MM.1S (cell line): ENCODE measurements at regions not wholly inside any gene's neighbourhood (a gene's known extent, or its start where the extent isn't known, plus 50 kb on each side); places are given as distances from the start of the nearest gene placed in this dataset.
"Not testable (repeated sequence)": the region's sequence is repeated elsewhere in the genome, so short reads cannot be mapped to it uniquely, and the experiment has no call there.

Experiments
- DNase-seq: peaks from one replicate; pipeline ENCODE4 v3.0.0-alpha.2; 2015
- H2AFZ ChIP-seq: fragments of 300-600 bp; sonication (generic); 2 replicates; pipeline ENCODE4 v1.6.0; 2016; ENCODE audit warnings: antibody characterized with exemption, low read length
- H3F3A ChIP-seq: fragments of 300-600 bp; sonication (generic); 2 replicates; pipeline ENCODE4 v1.6.1; 2016; ENCODE audit warnings: mild to moderate bottlenecking, antibody characterized with exemption, low read length, moderate library complexity, mixed read lengths; ENCODE audit not compliant: insufficient read depth
- H3K27ac ChIP-seq: fragments of 300-600 bp; sonication (generic); 2 replicates; pipeline ENCODE4 v1.5.1; 2016; ENCODE audit warnings: mild to moderate bottlenecking, low read length
- H3K27me3 ChIP-seq: fragments of 300-600 bp; sonication (generic); replicated peaks from 2 replicates; pipeline ENCODE4 v1.6.0; 2016; ENCODE audit warnings: low read length; ENCODE audit not compliant: insufficient read depth
- H3K36me3 ChIP-seq: fragments of 300-600 bp; sonication (generic); replicated peaks from 2 replicates; pipeline ENCODE4 v1.6.1; 2016; ENCODE audit warnings: mild to moderate bottlenecking, low read length, mixed read lengths; ENCODE audit not compliant: insufficient read depth
- H3K4me1 ChIP-seq: fragments of 300-600 bp; sonication (generic); 2 replicates; pipeline ENCODE4 v1.6.1; 2016; ENCODE audit warnings: low read length, mixed read lengths
- H3K4me2 ChIP-seq: fragments of 300-600 bp; sonication (generic); 2 replicates; pipeline ENCODE4 v1.6.0; 2016; ENCODE audit warnings: low read depth, low read length
- H3K4me3 ChIP-seq: fragments of 300-600 bp; sonication (generic); 2 replicates; pipeline ENCODE4 v1.5.1; 2016; ENCODE audit warnings: low read length, mixed read lengths
- H3K79me2 ChIP-seq: fragments of 300-600 bp; sonication (generic); 2 replicates; pipeline ENCODE4 v1.6.1; 2016; ENCODE audit warnings: mixed run types, low read length, mixed read lengths
- H3K9ac ChIP-seq: fragments of 300-600 bp; sonication (generic); 2 replicates; pipeline ENCODE4 v1.6.1; 2016; ENCODE audit warnings: low read length, mixed read lengths
- H3K9me2 ChIP-seq: fragments of 300-600 bp; sonication (generic); replicated peaks from 2 replicates; pipeline ENCODE4 v1.6.1; 2016; ENCODE audit warnings: mild to moderate bottlenecking, low read length, mixed read lengths; ENCODE audit not compliant: insufficient read depth
- H3K9me3 ChIP-seq: fragments of 300-600 bp; sonication (generic); replicated peaks from 2 replicates; pipeline ENCODE4 v1.6.1; 2016; ENCODE audit warnings: mild to moderate bottlenecking, low read length, mixed read lengths; ENCODE audit not compliant: insufficient read depth
- H4K20me1 ChIP-seq: fragments of 300-600 bp; sonication (generic); 2 replicates; pipeline ENCODE4 v1.6.1; 2016; ENCODE audit warnings: mild to moderate bottlenecking, low read length, moderate library complexity, mixed read lengths; ENCODE audit not compliant: insufficient read depth
- EZH2 ChIP-seq: fragments of 300-600 bp; sonication (generic); optimal IDR thresholded peaks from 2 replicates; pipeline ENCODE3; 2017; ENCODE audit warnings: low read depth, mild to moderate bottlenecking, antibody characterized with exemption, low read length, mixed read lengths
- EZH2phosphoT487 ChIP-seq: fragments of 300-600 bp; sonication (generic); IDR thresholded peaks from 2 replicates; pipeline ENCODE4 v1.6.1; 2018; ENCODE audit warnings: antibody characterized with exemption, low read length
- TF ChIP-seq, protein P1 (sequence below): fragments of 300-600 bp; sonication (generic); IDR thresholded peaks from 2 replicates; pipeline ENCODE4 v1.5.1; 2016; ENCODE audit warnings: antibody characterized with exemption, low read length, mixed read lengths

DNA sequence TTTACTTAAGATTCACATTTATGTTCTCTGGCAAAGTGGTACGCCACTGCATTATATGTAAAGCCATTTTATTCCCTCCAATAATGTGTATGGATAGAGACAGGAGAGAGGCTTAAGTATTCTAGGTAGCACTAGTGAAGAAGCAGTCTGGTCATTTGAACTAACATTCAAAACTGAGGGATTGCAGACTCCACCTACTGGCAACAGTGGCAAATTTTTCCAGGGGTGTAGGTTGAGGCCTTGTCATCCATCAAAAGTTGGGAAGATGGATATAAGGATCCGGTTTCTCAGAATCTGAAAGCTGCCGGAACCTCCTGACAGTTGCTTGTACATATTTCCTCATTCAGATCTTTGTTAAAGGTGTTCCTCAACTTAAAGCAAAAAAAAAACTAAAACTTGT is 465.5 kb upstream of the FSHR start:
- Histone ChIP-seq H3K27ac (no peak overlapping the region), H3K4me1 (no peaks in the 10 kb centered on the region; the same call in 1 of the 2 replicates), H3F3A (no peaks in the 10 kb centered on the region), H3K79me2 (no peaks in the 10 kb centered on the region), H3K36me3 (no peaks in the 10 kb centered on the region), H3K9me3 (no peaks in the 10 kb centered on the region), H4K20me1 (no peaks in the 10 kb centered on the region), H3K4me3 (no peak overlapping the region), H3K9me2 (no peaks in the 10 kb centered on the region), H2AFZ (no peak overlapping the region), H3K27me3 (no peaks in the 10 kb centered on the region), H3K9ac (no peak overlapping the region), H3K4me2 (no peak overlapping the region)
- no peak for DNase-seq
- TF ChIP-seq, protein P1, sequence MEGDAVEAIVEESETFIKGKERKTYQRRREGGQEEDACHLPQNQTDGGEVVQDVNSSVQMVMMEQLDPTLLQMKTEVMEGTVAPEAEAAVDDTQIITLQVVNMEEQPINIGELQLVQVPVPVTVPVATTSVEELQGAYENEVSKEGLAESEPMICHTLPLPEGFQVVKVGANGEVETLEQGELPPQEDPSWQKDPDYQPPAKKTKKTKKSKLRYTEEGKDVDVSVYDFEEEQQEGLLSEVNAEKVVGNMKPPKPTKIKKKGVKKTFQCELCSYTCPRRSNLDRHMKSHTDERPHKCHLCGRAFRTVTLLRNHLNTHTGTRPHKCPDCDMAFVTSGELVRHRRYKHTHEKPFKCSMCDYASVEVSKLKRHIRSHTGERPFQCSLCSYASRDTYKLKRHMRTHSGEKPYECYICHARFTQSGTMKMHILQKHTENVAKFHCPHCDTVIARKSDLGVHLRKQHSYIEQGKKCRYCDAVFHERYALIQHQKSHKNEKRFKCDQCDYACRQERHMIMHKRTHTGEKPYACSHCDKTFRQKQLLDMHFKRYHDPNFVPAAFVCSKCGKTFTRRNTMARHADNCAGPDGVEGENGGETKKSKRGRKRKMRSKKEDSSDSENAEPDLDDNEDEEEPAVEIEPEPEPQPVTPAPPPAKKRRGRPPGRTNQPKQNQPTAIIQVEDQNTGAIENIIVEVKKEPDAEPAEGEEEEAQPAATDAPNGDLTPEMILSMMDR, result peak; percentile 17; the same call in 1 of the 2 replicates
- TF ChIP-seq EZH2, result no peak
- TF ChIP-seq EZH2phosphoT487, result no peak

DNA sequence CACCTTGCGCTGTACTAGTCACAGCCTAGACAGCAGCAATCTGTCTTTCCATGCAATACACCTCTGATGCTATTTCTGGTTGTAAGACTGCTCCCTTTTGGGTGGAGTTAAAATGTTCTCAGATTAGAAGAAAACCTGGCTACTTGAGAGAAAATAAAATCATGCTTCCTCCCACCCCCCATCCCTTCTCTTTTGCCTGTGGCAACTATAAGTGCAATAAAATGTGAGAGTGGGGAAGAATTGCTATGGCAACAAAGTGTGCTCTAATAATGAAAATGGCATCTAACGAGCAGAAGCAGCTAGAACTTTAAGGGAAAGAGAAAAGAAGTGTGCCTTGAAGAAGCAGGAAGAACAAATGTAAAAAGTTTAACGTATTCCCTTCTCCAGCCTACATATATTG is 464.2 kb upstream of the FSHR start:
- Histone ChIP-seq H3K9ac (no peak overlapping the region), H3K4me3 (no peak overlapping the region), H3K4me2 (no peak overlapping the region), H4K20me1 (no peaks in the 10 kb centered on the region), H3K9me3 (no peaks in the 10 kb centered on the region), H3K27me3 (no peaks in the 10 kb centered on the region), H3K4me1 (no peaks in the 10 kb centered on the region; the same call in 1 of the 2 replicates), H3K79me2 (no peaks in the 10 kb centered on the region), H3K27ac (no peak overlapping the region), H2AFZ (no peak overlapping the region), H3F3A (no peaks in the 10 kb centered on the region), H3K9me2 (no peaks in the 10 kb centered on the region), H3K36me3 (no peaks in the 10 kb centered on the region)
- no peak for DNase-seq
- TF ChIP-seq EZH2phosphoT487 (no peak), EZH2 (no peak)
- TF ChIP-seq, protein P1, result no peak

DNA sequence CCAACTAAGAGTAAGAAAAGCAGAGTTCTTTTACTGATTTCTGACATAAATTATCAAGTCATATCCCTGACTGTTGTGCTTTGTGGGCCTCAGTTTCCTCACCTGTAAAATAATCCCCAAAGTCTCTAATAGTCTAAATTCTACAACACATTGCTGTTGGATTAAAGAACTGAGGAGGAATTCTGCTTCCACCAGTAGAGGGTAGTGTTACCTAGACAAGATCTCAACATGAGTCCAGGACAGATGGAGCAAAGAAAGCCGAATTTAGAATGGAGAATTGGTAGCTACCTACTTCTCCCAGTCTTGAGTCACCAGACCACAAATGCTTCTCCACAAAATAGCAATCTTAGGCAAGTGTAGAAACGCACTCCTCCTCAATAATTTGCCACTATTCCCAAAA is 462.5 kb upstream of the FSHR start:
- no peak overlapping the region for H2AFZ ChIP-seq
- H3K9ac ChIP-seq, result no peak overlapping the region
- no peaks in the 10 kb centered on the region for H4K20me1 ChIP-seq
- no peak overlapping the region for H3K4me3 ChIP-seq
- H3K36me3 ChIP-seq, result no peaks in the 10 kb centered on the region
- H3K4me1 ChIP-seq, result no peaks in the 10 kb centered on the region; the same call in 1 of the 2 replicates
- H3F3A ChIP-seq, result no peaks in the 10 kb centered on the region
- DNase-seq, result peak; percentile 60
- no peaks in the 10 kb centered on the region for H3K79me2 ChIP-seq
- no peaks in the 10 kb centered on the region for H3K27me3 ChIP-seq
- H3K9me3 ChIP-seq, result no peaks in the 10 kb centered on the region
- H3K4me2 ChIP-seq, result no peak overlapping the region
- H3K9me2 ChIP-seq, result no peaks in the 10 kb centered on the region
- H3K27ac ChIP-seq, result no peak overlapping the region
- no peak for TF ChIP-seq EZH2phosphoT487
- TF ChIP-seq, protein P1, result peak; percentile 67

DNA sequence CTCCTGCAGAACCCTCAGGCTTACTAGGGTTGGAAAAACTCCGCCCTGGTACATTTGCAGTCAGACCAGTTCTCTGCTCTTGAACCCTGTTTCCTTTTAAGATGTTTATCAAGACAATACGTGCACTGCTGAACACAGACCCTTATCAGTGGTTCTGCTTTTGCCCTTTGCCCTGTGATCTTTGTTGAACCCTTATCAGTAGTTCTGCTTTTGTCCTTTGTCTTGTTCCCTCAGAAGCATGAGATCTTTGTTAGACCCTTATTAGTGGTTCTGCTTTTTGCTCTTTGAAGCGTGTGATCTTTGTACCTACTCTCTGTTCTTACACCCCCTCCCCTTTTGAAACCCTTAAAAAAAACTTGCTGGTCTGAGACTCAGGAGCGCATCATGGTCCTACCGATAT is 457.5 kb upstream of the FSHR start:
- not testable (repeated sequence) for H3K4me2 ChIP-seq, H3K27ac ChIP-seq

More for the DNA sequence above, 457.5 kb upstream of the FSHR start:
- not testable (repeated sequence) for H3F3A ChIP-seq, H3K9me3 ChIP-seq, H3K9me2 ChIP-seq, H3K27me3 ChIP-seq, H3K79me2 ChIP-seq, H4K20me1 ChIP-seq, H2AFZ ChIP-seq, DNase-seq, H3K4me1 ChIP-seq, H3K9ac ChIP-seq, H3K36me3 ChIP-seq, H3K4me3 ChIP-seq
